ENCODE measurements at regions not wholly inside any gene's neighbourhood (a gene's known extent, or its start where the extent isn't known, plus 50 kb on each side); places are given as distances from the start of the nearest gene placed in this dataset.

DNA sequence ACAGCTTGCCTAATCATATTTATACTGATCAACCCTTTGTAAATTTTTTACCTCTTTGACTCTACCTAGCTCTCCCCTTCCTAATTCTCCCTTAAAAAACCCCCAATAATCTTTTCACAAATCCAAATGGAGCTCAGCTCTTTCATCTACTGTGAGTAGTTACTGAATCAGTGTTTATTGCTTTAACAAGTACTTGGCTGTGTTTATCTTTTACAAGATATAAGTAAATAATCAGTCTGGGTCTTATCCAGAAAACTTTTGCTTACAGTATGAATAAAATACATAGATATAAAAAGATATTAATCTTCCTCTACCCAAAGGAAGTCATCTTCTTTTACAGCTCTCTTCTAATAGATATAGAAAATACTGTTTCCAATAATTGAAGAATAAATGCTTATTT, 366.4 kb downstream of the RAP2B start:
- CTCF ChIA-PET, result interaction anchor here (0.6 kb wide), 1 partner anchor 124 kb away, joined by 3 read pairs; no protein-coding TSS in a partner anchor
- TF ChIP-seq TCF7 (IDR thresholded peaks at IDR 0.05; ENCODE audit: borderline replicate concordance), result no peak
- TF ChIP-seq, protein P1, sequence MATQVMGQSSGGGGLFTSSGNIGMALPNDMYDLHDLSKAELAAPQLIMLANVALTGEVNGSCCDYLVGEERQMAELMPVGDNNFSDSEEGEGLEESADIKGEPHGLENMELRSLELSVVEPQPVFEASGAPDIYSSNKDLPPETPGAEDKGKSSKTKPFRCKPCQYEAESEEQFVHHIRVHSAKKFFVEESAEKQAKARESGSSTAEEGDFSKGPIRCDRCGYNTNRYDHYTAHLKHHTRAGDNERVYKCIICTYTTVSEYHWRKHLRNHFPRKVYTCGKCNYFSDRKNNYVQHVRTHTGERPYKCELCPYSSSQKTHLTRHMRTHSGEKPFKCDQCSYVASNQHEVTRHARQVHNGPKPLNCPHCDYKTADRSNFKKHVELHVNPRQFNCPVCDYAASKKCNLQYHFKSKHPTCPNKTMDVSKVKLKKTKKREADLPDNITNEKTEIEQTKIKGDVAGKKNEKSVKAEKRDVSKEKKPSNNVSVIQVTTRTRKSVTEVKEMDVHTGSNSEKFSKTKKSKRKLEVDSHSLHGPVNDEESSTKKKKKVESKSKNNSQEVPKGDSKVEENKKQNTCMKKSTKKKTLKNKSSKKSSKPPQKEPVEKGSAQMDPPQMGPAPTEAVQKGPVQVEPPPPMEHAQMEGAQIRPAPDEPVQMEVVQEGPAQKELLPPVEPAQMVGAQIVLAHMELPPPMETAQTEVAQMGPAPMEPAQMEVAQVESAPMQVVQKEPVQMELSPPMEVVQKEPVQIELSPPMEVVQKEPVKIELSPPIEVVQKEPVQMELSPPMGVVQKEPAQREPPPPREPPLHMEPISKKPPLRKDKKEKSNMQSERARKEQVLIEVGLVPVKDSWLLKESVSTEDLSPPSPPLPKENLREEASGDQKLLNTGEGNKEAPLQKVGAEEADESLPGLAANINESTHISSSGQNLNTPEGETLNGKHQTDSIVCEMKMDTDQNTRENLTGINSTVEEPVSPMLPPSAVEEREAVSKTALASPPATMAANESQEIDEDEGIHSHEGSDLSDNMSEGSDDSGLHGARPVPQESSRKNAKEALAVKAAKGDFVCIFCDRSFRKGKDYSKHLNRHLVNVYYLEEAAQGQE (IDR thresholded peaks at IDR 0.05; ENCODE audit: low read depth, low read length), result no peak
- TF ChIP-seq EGR1 (IDR thresholded peaks at IDR 0.05; ENCODE audit: borderline replicate concordance in 1 of 2, low read depth in 2 of 2, low read length in 2 of 2), result no peak
- TF ChIP-seq ASH2L (IDR thresholded peaks at IDR 0.05; ENCODE audit: borderline replicate concordance, low read depth), result no peak
- no peak for TF ChIP-seq PAX8 (IDR thresholded peaks at IDR 0.05)
- TF ChIP-seq CEBPZ (IDR thresholded peaks at IDR 0.05; ENCODE audit: low read depth, low read length), result no peak
- no peak for TF ChIP-seq HDGF (IDR thresholded peaks at IDR 0.05)
- TF ChIP-seq SMARCA5 (IDR thresholded peaks at IDR 0.05), result no peak
- no peak for TF ChIP-seq KLF5 (IDR thresholded peaks at IDR 0.05; ENCODE audit: partially characterized antibody)
- TF ChIP-seq EP300 (IDR thresholded peaks at IDR 0.05; ENCODE audit: borderline replicate concordance in 1 of 2, control insufficient read depth in 1 of 2, low read depth in 2 of 2, low read length in 2 of 2), result no peak
- no peak for TF ChIP-seq MEF2B (IDR thresholded peaks at IDR 0.05; ENCODE audit: partially characterized antibody, poor library complexity, severe bottlenecking)
- no peak for TF ChIP-seq NFXL1 (IDR thresholded peaks at IDR 0.05; ENCODE audit: borderline replicate concordance)
- no peak for TF ChIP-seq IRF4 (IDR thresholded peaks at IDR 0.05; ENCODE audit: low read depth, low read length)
- TF ChIP-seq SUZ12 (IDR thresholded peaks at IDR 0.05; ENCODE audit: unreplicated experiment), result no peak
- TF ChIP-seq, protein P2, sequence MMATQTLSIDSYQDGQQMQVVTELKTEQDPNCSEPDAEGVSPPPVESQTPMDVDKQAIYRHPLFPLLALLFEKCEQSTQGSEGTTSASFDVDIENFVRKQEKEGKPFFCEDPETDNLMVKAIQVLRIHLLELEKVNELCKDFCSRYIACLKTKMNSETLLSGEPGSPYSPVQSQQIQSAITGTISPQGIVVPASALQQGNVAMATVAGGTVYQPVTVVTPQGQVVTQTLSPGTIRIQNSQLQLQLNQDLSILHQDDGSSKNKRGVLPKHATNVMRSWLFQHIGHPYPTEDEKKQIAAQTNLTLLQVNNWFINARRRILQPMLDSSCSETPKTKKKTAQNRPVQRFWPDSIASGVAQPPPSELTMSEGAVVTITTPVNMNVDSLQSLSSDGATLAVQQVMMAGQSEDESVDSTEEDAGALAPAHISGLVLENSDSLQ (IDR thresholded peaks at IDR 0.05), result no peak

More for the DNA sequence above, 366.4 kb downstream of the RAP2B start:
- Histone ChIP-seq H4K20me1 (ENCODE audit: control insufficient read depth, insufficient read depth) (no peaks in the 10 kb centered on the region), H3K9me3 (replicated peaks; ENCODE audit: control insufficient read depth, insufficient read depth, low read length) (no peaks in the 10 kb centered on the region), H3K4me3 (no peak overlapping the region), H3K27me3 (replicated peaks in 1 of 2; ENCODE audit: control insufficient read depth in 2 of 2, insufficient read depth in 2 of 2, low read length in 1 of 2) (no peaks in the 10 kb centered on the region), H3K4me2 (ENCODE audit: control insufficient read depth, insufficient read depth) (no peak overlapping the region), H2AFZ (ENCODE audit: control insufficient read depth, low read depth, low read length) (no peak overlapping the region), H3K36me3 (ENCODE audit: control insufficient read depth in 2 of 2, insufficient read depth in 2 of 2, low read length in 1 of 2) (no peaks in the 10 kb centered on the region), H3K27ac (ENCODE audit: control insufficient read depth, insufficient read depth) (no peak overlapping the region), H3K79me2 (ENCODE audit: control insufficient read depth, insufficient read depth, low read length) (no peaks in the 10 kb centered on the region), H3K9ac (ENCODE audit: control insufficient read depth, insufficient read depth, low read length) (no peak overlapping the region), H3K4me1 (ENCODE audit: control insufficient read depth, insufficient read depth, low read length) (no peaks in the 10 kb centered on the region)
- ChIA-PET POLR2A (no interaction called here), RAD21 (ENCODE audit: unreplicated experiment) (no interaction called here), SMC1A (ENCODE audit: uncharacterized antibody, unreplicated experiment) (no interaction called here)
- in situ Hi-C loops (cut with MboI) (no loop called here), intact Hi-C loops (cut with micrococcal nuclease; ENCODE audit: unreplicated experiment) (no loop called here)
- BruUV-seq (replicated peaks), result no TSS peak
- FAIRE-seq (no peak), ATAC-seq (no peak), DNase-seq (ENCODE audit: low read depth, low spot score) (no peak)

All from GM12878 (cell line).